ENCODE measurements at regions not wholly inside any gene's neighbourhood (a gene's known extent, or its start where the extent isn't known, plus 50 kb on each side); places are given as distances from the start of the nearest gene placed in this dataset.

GRCh38 chr11:13134066-13134465 lies 125.0 kb downstream of the RASSF10 start (continued):
- TF ChIP-seq ZNF324 (CRISPR knock-in tag; IDR thresholded peaks at IDR 0.05) (no peak), ARID3B (CRISPR knock-in tag; IDR thresholded peaks at IDR 0.05; ENCODE audit: borderline replicate concordance) (no peak), CHD4 (IDR thresholded peaks at IDR 0.05; ENCODE audit: insufficient read depth, insufficient replicate concordance, low read depth, low read length, poor library complexity, severe bottlenecking) (no peak), RBM25 (IDR thresholded peaks at IDR 0.05; ENCODE audit: low read depth, low read length, severe bottlenecking) (no peak), ELF4 (CRISPR knock-in tag; IDR thresholded peaks at IDR 0.05) (no peak), ZNF75A (CRISPR knock-in tag; IDR thresholded peaks at IDR 0.05) (no peak), RREB1 (CRISPR knock-in tag; IDR thresholded peaks at IDR 0.05) (no peak), SNAPC5 (CRISPR knock-in tag; IDR thresholded peaks at IDR 0.05) (no peak), ZNF764 (CRISPR knock-in tag; IDR thresholded peaks at IDR 0.05; ENCODE audit: low read depth) (no peak), CREB3 (tag; conservative IDR thresholded peaks at IDR 0.05; ENCODE audit: low read depth) (no peak)
